GF-D8 (cell line): ENCODE measurements at regions not wholly inside any gene's neighbourhood (a gene's known extent, or its start where the extent isn't known, plus 50 kb on each side); places are given as distances from the start of the nearest gene placed in this dataset.

Experiments
- DNase-seq: peaks from one replicate; lab custom pipeline; 2025; lab: John Stamatoyannopoulos, UW

- no peak for DNase-seq
These were observed 175.7 kb upstream of the INHBA start for GRCh38 chr7:41878309-41879295.

GRCh38 chr7:41877118-41877517 is 174.2 kb upstream of the INHBA start:
- no peak for DNase-seq

DNA sequence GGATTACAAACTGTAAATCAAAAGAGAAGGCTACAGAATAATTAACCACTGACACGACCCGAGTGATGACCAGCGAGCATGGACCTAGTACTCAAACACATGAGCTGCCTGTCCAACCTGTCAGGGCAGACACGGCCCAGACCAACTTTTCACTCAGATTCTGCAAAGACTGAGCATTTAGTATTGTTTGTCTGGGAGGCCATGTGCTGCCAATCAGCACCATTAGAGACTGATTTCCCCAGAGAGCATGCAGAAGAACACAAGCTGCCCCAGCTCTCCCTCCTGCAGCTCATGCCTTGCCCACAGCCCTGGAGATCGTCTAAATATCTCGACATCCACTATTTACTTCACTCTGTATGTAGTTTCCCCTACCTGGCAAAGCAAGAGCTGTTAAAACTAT is 172.6 kb upstream of the INHBA start:
- DNase-seq: no peak

- DNase-seq: no peak
These were observed 171.4 kb upstream of the INHBA start for GRCh38 chr7:41874201-41874785.

- no peak for DNase-seq
These were observed 170.9 kb upstream of the INHBA start for GRCh38 chr7:41873741-41874140.

- DNase-seq: no peak
These were observed 170.1 kb upstream of the INHBA start for GRCh38 chr7:41872966-41873365.

DNA sequence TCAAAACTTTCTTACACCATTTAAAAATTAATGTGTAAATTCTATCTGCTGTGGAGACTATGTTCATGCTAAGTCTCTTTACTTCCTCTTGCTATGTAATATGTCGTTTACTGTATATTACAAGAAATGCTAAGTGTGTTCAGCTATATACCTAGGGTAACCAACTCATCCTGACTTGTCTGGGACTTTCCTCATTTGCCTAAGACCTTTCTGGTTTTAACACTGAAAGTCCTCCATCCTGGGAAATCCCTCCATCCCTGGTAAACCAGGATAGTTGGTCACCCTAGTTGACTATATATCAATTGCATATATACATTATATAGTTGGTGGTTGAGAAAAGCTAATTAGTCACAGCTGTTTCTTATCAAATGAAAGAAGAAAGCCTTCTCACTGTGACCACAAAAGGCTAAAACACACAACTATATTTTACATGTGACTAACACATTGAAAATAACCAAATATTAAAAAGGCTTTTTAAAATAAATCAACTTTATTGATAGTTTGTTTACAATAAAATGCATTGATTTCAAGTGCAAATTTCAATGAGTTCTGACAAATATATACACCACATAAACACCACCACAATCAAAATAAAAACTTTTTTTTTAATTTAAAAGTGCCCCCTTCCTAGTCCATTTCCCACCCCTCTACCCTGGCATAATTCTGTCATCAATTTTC is 167.7 kb upstream of the INHBA start:
- DNase-seq: no peak

- DNase-seq: no peak
These were observed 167.1 kb upstream of the INHBA start for GRCh38 chr7:41869997-41870396.

GRCh38 chr7:41869596-41869995 is 166.7 kb upstream of the INHBA start:
- no peak for DNase-seq

DNA sequence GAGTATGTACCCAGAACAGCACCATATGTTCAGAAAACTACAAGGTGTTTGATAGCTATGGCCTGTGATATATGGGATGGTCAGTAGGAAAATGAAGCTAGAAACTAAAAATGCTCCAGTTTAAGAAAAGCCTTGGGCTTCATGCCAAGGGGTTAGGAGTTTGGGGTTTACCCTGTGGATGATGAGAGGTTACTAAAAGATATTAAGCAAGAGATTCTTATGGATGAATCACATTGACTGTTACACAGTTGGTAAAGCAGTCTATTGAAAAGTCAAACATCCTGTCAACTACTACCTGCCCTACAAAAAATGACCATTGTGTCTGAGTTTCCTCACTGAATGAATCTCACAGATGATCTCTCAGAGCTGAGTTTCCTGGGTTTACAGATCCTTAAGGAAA is 166.2 kb upstream of the INHBA start:
- DNase-seq: no peak

GRCh38 chr7:41867639-41868280 is 164.9 kb upstream of the INHBA start:
- DNase-seq: no peak

GRCh38 chr7:41862261-41862660 is 159.4 kb upstream of the INHBA start:
- DNase-seq: no peak

GRCh38 chr7:41861642-41862041 is 158.8 kb upstream of the INHBA start:
- peak; percentile 5 for DNase-seq

GRCh38 chr7:41858201-41858600 is 155.3 kb upstream of the INHBA start:
- no peak for DNase-seq

DNA sequence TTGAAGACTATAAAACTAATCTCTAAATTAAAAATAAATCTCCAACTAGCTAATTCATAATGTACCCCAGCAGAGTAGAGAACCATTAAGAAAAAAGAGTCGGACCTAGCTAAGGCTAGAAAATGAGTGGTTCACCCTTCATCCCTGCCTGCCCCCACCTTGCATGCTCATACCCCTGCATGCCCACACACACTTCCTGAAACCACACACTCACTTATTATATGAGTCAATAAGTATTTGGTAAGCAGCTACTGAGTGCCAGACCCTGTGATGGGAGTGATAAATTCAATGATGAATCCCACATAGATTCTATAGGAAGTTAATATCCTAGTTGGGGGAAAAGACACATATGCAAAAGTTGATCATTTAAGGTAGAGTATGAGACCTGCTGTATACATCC is 152.9 kb upstream of the INHBA start:
- no peak for DNase-seq

GRCh38 chr7:41847606-41848005 is 144.7 kb upstream of the INHBA start:
- no peak for DNase-seq

DNA sequence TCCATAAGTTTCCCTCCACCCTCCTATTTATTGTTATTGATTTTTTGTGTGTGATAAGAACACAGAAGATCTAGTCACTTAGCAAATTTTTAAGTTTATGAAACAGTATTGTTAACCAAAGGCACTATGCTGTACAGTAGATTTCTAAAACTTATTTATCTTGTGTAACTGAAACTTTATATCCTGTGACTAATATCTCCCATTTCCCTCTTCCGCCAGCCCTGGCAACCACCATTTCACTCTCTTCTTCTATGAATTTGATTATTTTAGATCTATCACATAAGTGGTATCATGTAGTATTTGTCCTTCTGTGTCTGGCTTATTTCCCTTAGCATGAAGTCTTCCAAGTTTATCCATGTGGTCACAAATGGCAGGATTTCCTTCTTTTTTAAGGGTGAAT is 144.3 kb upstream of the INHBA start:
- DNase-seq: no peak

- DNase-seq: no peak
These were observed 140.1 kb upstream of the INHBA start for GRCh38 chr7:41842956-41843355.

- DNase-seq: no peak
These were observed 135.0 kb upstream of the INHBA start for GRCh38 chr7:41837916-41838315.

GRCh38 chr7:41835976-41836530 is 133.2 kb upstream of the INHBA start:
- no peak for DNase-seq

DNA sequence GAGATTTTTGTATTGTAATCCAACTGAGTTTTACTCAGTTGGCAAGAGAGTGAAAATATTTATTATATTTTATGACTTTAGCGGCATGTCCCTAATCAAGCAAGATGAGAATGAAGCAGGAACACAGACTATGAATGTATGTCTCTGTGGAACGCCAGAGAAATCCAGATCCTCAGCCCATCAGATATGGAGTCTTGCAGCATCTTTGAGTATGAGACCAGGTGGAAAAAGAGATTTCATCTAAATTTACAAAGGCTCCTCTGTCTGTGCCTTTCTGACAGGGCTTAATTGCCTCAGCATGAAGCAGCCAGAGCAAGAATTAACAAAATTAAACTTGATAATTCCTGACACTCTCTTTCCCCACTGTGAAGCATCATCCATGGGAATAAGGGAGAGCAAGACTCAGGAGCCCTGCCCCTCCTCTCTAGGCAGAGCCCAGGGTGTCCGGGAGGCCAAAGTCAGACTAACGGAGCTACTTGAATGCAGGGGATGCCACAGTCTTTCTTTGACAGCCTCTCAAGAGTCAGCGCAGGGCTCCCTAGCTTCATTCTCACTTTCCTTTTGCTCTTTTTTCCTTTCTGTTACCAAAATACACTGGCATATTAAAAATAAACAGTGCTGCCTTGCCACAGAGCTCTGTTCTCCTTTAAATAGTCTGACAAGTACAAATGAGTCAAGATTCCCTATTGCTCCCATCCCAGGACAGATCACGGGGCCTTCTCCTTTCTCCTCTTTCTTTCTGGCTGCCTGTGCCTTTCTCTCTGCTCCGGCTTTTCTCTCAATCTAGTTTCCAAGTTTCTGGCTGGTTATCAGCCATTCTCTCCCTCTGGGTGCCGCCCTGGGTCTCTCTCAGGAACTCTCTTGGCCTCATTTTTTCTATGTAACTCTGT is 132.2 kb upstream of the INHBA start:
- DNase-seq: no peak
